Esophagus squamous epithelium (tissue), 4 donors: ENCODE measurements at regions not wholly inside any gene's neighbourhood (a gene's known extent, or its start where the extent isn't known, plus 50 kb on each side); places are given as distances from the start of the nearest gene placed in this dataset.

ENCODE experiments used
- POLR2A ChIP-seq, 4 donors: fragments of 450-650 bp; IDR thresholded peaks; one replicate each; pipeline ENCODE4 v1.6.1; 2017; ENCODE audit warnings: antibody characterized with exemption in 4 of 4, mild to moderate bottlenecking in 4 of 4, moderate library complexity in 3 of 4
- TF ChIP-seq, protein P1 (sequence below), 6 experiments: fragments of 450-650 bp in 4 of 6; fragments of 200-600 bp in 2 of 6; sonication (generic) in 2 of 6; IDR thresholded peaks; one replicate each; pipeline ENCODE4 v1.5.1; 2016 to 2019; ENCODE audit warnings: antibody characterized with exemption in 6 of 6, mild to moderate bottlenecking in 4 of 6, moderate library complexity in 4 of 6

DNA sequence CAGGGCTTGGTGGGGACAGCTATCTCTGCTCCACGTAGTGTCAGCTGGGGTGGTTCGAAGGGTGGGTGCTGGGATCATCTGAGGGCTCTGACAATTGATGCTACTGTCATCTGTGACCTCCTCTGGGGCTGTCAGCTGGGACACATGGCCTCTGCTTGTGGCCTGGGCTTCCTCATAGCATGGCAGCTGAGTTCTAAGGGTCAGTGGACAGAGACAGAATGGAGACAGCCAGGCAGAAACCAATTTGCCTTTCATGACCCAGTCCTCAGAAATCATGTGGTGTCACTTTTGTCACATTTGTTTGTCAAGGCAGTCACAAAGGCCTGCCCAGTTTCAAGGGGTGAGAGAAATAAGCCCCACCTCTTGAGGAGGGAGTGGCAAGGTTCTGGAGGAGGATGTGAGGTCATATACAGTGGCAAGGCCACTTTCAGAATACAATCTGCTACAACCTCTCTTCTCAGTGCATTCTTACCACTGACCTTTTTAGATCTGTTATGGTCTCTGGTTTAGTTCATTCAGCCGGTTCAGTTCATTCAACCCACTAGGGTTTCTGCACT lies 103.6 kb upstream of the BCOR start:
- TF ChIP-seq, protein P1, sequence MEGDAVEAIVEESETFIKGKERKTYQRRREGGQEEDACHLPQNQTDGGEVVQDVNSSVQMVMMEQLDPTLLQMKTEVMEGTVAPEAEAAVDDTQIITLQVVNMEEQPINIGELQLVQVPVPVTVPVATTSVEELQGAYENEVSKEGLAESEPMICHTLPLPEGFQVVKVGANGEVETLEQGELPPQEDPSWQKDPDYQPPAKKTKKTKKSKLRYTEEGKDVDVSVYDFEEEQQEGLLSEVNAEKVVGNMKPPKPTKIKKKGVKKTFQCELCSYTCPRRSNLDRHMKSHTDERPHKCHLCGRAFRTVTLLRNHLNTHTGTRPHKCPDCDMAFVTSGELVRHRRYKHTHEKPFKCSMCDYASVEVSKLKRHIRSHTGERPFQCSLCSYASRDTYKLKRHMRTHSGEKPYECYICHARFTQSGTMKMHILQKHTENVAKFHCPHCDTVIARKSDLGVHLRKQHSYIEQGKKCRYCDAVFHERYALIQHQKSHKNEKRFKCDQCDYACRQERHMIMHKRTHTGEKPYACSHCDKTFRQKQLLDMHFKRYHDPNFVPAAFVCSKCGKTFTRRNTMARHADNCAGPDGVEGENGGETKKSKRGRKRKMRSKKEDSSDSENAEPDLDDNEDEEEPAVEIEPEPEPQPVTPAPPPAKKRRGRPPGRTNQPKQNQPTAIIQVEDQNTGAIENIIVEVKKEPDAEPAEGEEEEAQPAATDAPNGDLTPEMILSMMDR (IDR thresholded peaks at IDR 0.05) = no peak
- TF ChIP-seq POLR2A (IDR thresholded peaks at IDR 0.05) = no peak
